NB4 (cell line): ENCODE measurements at regions not wholly inside any gene's neighbourhood (a gene's known extent, or its start where the extent isn't known, plus 50 kb on each side); places are given as distances from the start of the nearest gene placed in this dataset.
A peak's percentile ranks its signal among the peaks of the same experiment; 100 is the strongest.

Source experiments
- CTCF ChIP-seq: IDR thresholded peaks from one replicate; pipeline ENCODE4 v1.5.1; 2012; ENCODE audit warnings: low read depth, low read length
- POLR2A ChIP-seq: IDR thresholded peaks from 2 replicates; pipeline ENCODE4 v1.6.1; 2011; ENCODE audit warnings: mild to moderate bottlenecking; ENCODE audit not compliant: insufficient read length; ENCODE audit errors: extremely low read depth

DNA sequence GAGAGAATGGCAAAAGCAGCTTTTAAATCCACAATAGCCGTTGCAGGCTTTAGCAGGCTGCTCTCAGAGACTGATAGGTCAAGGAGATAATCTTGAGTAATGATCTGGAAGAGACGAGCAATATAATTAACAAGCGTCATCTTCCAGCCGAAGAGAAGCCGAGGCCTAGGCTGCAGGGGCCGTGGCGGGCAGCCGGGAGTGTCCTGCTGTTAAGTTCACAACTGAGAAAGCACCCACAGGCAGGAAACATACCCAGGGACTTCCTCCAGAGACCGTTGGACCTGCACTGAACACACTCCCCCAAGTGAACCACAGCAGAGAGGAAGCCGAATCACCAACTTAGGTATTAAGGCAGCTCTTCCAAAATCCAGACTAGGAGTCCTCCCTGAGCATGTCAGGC is 182.3 kb downstream of the IRX2 start:
- TF ChIP-seq CTCF (no peak), POLR2A (peak; percentile 59)
